ENCODE measurements at regions not wholly inside any gene's neighbourhood (a gene's known extent, or its start where the extent isn't known, plus 50 kb on each side); places are given as distances from the start of the nearest gene placed in this dataset.

GRCh38 chr12:111105294-111105693, 184.9 kb upstream of the MYL2 start:
- no peak for TF ChIP-seq CTCF (conservative IDR thresholded peaks at IDR 0.05)
- no peaks in the 10 kb centered on the region for H3K9me3 Mint-ChIP-seq
- H3K27me3 Mint-ChIP-seq (ENCODE audit: low read depth): peaks cover 12% of the 10 kb centered on the region
- DNase-seq (ENCODE audit: low read depth, low spot score): no peak
- no peak overlapping the region for H3K27ac Mint-ChIP-seq (ENCODE audit: unreplicated experiment)
- H3K4me1 Mint-ChIP-seq: no peaks in the 10 kb centered on the region
- no peaks in the 10 kb centered on the region for H3K36me3 Mint-ChIP-seq (ENCODE audit: low read depth)
- H3K4me3 Mint-ChIP-seq: no peak overlapping the region

- Mint-ChIP-seq H3K4me3 (no peak overlapping the region), H3K4me1 (no peaks in the 10 kb centered on the region), H3K27ac (ENCODE audit: unreplicated experiment) (no peak overlapping the region), H3K9me3 (no peaks in the 10 kb centered on the region), H3K27me3 (ENCODE audit: low read depth) (peaks cover 10% of the 10 kb centered on the region), H3K36me3 (ENCODE audit: low read depth) (no peaks in the 10 kb centered on the region)
- no peak for TF ChIP-seq CTCF (conservative IDR thresholded peaks at IDR 0.05)
- DNase-seq (ENCODE audit: low read depth, low spot score): no peak
These were observed 183.2 kb upstream of the MYL2 start for GRCh38 chr12:111103583-111103982.

- Mint-ChIP-seq H3K4me1 (no peaks in the 10 kb centered on the region), H3K27ac (ENCODE audit: unreplicated experiment) (no peak overlapping the region), H3K27me3 (ENCODE audit: low read depth) (peaks cover 3% of the 10 kb centered on the region), H3K4me3 (no peak overlapping the region), H3K9me3 (no peaks in the 10 kb centered on the region), H3K36me3 (ENCODE audit: low read depth) (no peaks in the 10 kb centered on the region)
- no peak for DNase-seq (ENCODE audit: low read depth, low spot score)
- TF ChIP-seq CTCF (conservative IDR thresholded peaks at IDR 0.05): no peak
These were observed 181.8 kb upstream of the MYL2 start for GRCh38 chr12:111102102-111102739.

GRCh38 chr12:111101003-111101402, 180.6 kb upstream of the MYL2 start:
- Mint-ChIP-seq H3K36me3 (ENCODE audit: low read depth) (no peaks in the 10 kb centered on the region), H3K27ac (ENCODE audit: unreplicated experiment) (no peak overlapping the region), H3K4me3 (no peak overlapping the region), H3K27me3 (ENCODE audit: low read depth) (peaks cover 3% of the 10 kb centered on the region), H3K9me3 (no peaks in the 10 kb centered on the region), H3K4me1 (no peaks in the 10 kb centered on the region)
- no peak for TF ChIP-seq CTCF (conservative IDR thresholded peaks at IDR 0.05)
- no peak for DNase-seq (ENCODE audit: low read depth, low spot score)

GRCh38 chr12:111100554-111100953, 180.2 kb upstream of the MYL2 start:
- H3K4me3 Mint-ChIP-seq: no peak overlapping the region
- DNase-seq (ENCODE audit: low read depth, low spot score): no peak
- H3K4me1 Mint-ChIP-seq: no peaks in the 10 kb centered on the region
- no peak overlapping the region for H3K27ac Mint-ChIP-seq (ENCODE audit: unreplicated experiment)
- no peaks in the 10 kb centered on the region for H3K9me3 Mint-ChIP-seq
- TF ChIP-seq CTCF (conservative IDR thresholded peaks at IDR 0.05): no peak
- no peaks in the 10 kb centered on the region for H3K36me3 Mint-ChIP-seq (ENCODE audit: low read depth)
- peaks cover 3% of the 10 kb centered on the region for H3K27me3 Mint-ChIP-seq (ENCODE audit: low read depth)

Data from neural crest cell (in vitro differentiated cells).